ENCODE measurements at regions not wholly inside any gene's neighbourhood (a gene's known extent, or its start where the extent isn't known, plus 50 kb on each side); places are given as distances from the start of the nearest gene placed in this dataset.

DNA sequence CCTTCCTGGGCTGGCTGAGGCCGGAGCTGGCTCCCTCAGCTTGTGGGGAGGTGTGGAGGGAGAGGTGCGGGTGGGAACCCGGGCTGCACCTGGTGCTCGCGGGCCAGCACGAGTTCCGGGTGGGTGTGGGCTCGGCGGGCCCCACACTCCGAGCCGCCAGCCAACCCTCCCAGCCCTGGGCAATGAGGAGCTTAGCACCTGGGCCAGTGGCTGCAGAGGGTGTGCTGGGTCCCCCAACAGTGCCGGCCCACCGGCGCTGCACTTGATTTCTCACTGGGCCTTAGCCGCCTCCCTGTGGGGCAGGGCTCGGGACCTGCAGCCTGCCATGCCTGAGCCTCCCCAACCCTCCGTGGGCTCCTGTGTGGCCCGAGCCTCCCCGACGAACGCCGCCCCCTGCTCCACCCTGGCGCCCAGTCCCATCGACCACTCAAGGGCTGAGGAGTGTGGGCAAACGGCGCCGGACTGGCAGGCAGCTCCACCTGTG is 182.7 kb upstream of the PAQR3 start:
- TF ChIP-seq HDGF (IDR thresholded peaks at IDR 0.05; ENCODE audit: borderline replicate concordance) (no peak), L3MBTL2 (conservative IDR thresholded peaks at IDR 0.05) (no peak), SUZ12 (IDR thresholded peaks at IDR 0.05) (no peak), FOXK2 (IDR thresholded peaks at IDR 0.05) (no peak), SP1 (IDR thresholded peaks at IDR 0.05) (no peak), LEF1 (IDR thresholded peaks at IDR 0.05; ENCODE audit: borderline replicate concordance) (no peak)
